NCI-H345 treated with DMSO at 0.1 percent for 48 hours (cell line): ENCODE measurements at regions not wholly inside any gene's neighbourhood (a gene's known extent, or its start where the extent isn't known, plus 50 kb on each side); places are given as distances from the start of the nearest gene placed in this dataset.

ENCODE experiments used
- DNase-seq: peaks from one replicate; lab custom pipeline; 2025; ENCODE audit not compliant: unreplicated experiment; lab: John Stamatoyannopoulos, UW

DNA sequence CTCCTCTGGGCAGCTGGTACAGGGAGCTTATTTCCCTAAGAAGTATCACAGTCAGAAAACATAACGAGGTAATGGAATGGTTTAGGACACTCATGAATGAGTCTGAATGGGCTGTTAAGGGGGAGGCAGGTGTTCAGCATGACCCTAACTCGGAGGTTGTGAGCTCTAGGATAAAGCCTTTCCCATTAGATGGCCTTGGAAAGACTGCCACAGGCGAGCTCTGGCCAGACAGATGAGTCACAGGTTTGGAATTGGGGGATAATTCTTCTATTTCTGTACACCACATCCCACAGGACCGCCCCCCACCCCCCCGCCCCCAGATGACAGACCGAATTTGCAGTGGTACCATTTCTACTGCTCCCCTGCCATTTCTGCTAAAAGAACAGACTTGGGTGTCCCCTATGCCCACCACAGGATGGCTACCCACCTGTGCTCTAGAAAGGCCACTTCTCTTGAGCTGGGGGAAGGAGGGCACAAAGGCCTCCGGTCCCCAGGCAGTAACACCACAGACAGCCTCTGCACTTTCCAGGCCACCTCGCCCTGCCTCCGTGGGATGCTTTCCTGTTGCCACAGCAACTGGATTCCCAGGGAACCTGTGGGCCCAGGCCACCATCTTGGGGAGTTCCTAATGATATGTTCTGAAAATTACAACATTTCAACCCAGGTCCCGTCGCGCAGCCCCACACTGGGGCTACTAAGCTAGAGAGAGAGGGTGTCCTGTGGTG, 76.7 kb downstream of the TRIM29 start:
- no peak for DNase-seq

DNA sequence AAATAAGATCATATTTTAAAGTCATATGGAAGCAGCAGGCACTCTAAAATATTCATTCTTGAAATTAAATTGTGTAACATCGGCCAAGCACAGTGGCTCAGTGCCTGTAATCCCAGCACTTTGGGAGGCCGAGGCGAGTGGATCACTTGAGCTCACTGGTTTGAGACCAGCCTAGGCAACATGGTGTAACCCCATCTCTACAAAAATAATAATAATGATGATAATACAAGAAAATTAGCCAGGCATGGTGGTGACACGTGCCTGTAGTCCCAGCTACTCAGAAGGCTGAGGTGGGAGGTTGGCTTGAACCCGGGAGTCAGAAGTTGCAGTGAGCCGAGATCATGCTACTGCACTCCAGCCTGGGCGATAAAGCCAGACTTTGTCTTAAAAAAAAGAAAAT, 77.4 kb downstream of the TRIM29 start:
- no peak for DNase-seq

DNA sequence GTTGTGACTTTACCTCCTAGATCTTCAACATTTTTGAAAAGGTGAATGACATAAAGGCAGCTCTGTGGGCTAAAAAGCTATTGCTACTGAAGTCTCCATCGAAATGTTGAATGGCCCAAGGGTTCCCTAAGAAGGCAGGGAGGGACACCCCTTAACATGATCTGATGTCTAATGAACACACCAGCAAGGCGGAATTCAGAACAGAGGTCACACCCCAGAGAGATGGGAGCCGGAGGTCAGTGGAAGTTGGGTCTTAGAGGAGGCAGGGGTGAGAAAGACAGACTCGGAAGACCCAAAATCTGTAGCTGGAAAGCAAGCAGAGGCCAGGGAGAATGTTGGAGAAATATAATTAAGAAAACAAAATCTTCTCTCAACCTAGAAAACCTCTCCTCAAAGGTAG, 79.0 kb downstream of the TRIM29 start:
- no peak for DNase-seq

DNA sequence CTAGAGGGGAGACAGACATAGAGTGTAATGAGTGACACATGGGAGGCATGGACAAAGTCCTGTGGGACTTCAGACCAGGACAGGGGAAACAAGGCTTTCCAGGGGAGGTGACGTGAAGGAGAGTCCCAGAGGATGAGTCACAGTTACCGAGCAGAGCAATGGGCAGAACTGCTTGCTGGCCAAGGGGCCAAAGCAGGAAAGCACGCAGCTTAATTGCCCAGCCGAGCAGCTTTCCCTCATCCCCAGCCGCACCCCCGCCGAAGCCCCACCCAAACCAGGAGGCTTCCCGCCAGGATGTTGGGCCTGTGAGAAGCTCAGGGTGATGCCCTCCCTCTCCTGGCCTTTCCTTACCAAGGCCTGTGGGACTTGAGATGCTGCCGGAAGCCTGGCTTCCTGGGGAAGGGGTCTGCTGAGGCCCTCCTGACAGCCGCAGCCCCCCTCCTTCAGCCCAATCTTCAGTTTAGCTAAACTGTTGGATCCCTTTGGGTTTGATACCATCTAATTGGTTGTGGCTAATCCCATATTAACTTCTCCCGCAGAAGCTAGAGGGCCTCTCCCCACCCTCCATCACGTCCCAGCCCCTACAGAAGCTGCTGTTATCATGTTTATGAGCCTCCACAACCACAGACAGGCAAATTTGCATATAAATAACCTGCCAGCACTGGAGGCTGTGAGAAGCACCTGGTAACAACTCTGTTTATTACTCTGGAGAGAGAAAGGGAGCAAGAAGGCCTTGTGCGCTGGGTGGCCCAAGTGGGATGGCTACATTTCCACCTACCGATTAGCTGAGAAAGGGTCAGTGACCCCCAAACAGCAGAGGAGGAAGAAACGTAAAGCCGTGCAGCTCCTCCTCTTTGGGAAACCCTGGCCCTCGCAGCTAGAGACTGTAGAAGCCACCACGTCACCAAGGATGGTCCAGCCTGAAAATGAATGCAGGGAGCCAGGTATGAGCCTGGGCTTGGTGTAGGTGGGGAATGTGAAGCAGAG, 80.0 kb downstream of the TRIM29 start:
- no peak for DNase-seq

DNA sequence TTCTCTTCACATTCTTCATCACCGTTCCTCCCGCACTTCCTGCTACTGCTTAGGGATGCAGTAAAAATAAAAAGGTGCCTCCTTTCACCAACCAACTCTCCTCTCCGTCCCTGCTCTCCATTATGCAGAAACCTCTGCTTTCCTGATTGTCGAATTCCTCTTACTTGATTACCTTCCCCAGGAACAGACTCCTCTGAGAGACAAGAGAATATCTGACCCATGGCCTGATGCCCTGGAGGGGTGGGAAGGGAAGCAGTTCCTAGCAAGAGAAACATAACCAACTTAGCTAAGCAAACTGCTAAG, 80.9 kb downstream of the TRIM29 start:
- DNase-seq = no peak

DNA sequence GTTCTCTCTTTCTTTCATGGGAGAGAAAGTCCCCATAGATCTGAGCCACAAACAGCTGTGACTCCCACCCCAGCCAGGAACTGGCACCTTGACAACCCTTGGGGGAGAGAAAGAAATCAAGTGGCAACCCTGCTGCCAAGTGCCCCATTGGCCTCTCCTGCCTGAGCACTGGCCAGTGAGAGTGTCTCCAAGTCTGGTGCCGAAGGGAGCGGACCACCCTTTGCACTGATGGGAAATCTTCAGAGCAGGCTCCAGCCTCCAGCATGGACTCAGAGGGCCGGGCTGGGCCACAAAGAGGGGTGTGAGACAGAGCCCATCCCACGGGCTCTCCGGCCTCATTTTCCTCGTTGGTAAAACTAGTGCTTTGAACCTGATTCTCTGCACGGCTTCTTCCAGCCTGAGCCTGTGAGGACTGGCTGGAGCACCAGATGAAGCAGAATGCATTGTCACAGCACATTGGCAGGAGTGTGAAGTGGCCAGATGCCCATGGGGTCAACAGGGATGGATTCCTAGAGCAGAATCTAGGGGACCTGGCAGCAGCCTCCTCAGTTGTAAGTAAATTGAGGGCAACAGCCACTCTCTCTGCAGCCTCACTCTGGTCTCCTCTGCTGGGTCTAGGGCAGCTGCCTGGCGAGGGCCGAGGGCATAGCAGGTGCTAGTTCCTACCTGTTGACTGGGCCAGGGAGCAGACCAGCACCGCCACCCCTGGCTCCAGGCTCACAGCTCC, 81.4 kb downstream of the TRIM29 start:
- no peak for DNase-seq

DNA sequence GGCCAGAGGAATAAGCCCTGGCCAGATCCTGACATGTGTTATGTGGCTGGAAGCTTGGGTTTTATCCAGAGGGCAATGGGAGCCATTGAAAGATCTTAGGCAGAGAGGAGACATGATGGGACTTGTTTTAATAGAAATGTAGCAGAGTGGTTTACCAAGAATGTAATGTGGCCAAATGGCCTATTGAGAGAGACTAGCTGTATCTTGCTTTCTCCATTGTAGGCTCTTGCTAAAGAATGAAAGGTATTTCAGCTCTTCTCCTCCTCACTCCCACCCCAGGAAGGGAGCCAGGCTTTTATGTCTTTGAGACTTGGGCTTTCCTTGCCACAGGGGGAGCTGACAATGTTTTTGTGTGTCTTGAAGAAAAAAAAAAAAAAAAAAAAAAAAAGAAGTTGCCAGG, 82.3 kb downstream of the TRIM29 start:
- DNase-seq = no peak

DNA sequence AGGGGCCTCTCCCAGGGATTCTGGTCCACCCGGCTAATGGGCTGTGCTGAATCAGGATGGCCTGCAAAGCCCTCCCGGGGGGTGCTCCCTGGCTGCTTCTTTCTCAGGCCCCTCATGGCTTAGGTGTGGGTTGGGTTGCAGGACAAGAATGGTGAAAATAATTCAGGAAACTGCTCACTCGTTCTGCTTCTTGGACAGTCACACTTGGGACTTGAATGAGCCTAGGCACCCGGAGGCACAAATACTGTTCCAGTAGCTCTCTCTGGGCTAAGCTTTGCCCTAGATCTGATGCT, 83.2 kb downstream of the TRIM29 start:
- no peak for DNase-seq

DNA sequence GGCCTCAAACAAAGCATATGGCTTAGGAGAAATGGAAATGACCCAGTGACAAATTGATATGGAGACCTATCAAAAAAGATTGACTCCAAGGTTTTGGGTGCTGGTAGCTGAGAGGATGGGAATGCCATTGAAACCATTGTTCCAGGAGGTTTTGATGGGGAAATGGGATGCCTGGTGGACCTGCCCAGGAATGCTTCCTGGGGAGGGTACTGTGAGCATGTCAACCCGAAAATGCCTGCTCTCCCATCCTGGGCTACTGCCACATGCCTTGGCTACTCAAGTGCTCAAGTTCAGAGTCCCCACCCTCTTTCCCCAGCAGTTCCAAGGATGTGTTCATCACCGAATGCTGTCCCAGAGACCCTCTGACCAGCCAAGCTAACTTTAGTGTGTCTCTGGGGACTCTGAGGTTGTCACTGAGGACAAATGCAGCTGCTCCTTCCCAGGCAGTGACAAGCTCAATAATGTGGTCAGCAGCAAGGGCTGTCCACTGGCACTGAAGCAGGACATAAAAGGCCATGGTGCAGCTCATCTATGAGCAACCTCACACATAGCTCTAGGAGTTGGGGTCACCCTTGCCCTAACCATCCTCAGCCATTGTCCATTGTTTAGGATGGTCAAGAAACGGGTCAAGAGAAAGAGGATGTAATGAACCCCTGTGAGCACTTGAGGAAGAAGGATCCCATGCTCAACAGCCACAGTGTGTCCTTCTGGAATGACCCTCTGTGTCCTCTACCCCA, 83.7 kb downstream of the TRIM29 start:
- no peak for DNase-seq

DNA sequence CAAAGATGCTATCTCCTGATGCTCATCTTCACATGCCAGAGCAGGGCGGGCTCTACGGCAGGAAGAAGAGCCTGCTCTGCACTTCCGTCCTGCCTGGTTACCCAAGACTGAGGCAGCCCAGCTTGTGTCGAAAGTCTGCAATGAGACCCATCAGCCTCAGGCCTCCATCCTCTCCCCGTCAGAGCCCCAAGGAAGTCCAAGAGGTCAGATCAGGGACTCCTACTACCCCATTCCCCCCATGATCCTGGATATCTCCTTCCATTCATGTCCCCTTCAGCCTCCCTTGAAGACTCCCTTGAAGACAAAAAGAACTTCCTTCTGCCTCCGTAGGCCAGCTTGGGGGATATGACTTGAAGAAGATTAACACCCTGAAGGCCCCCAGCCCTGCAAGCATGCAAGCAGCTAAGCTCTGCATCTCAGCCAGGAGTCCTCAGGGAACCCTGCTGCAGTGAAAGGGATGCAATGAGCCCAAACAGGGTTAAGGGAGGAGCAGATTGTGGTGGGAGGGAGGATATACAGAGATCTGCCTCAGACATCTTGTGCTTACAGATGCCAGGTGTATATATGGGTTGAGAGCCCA, 85.6 kb downstream of the TRIM29 start:
- DNase-seq = no peak

DNA sequence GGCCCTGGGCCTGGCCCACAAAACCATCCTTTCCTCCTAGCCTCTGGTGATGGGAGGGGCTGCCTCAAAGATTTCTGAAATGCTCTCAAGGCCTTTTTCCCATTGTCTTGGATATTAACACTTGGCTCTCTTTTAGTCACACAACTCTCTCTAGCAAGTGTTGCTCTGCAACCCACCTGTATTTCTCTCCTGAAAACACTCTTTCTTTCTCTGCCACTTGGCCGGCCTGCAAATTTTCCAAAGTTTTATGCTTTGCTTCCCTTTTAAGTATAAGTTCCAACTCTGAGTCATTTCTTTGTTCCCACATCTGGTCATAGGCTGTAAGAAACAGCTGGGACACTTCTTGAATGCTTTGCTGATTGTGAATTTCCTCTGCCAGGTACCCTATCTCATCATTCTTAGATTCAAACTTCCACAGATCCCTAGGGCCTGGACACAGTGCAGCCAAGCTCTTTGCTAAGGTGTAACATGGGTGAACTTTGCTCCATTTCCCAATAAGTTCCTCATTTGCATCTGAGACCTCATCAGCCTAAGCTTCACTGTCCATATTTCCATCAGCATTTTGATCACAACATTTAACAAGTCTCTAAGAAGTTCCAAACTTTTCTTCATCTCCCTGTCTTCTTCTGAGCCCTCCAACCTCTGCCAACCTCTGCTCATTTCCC, 93.8 kb downstream of the TRIM29 start:
- DNase-seq = no peak

DNA sequence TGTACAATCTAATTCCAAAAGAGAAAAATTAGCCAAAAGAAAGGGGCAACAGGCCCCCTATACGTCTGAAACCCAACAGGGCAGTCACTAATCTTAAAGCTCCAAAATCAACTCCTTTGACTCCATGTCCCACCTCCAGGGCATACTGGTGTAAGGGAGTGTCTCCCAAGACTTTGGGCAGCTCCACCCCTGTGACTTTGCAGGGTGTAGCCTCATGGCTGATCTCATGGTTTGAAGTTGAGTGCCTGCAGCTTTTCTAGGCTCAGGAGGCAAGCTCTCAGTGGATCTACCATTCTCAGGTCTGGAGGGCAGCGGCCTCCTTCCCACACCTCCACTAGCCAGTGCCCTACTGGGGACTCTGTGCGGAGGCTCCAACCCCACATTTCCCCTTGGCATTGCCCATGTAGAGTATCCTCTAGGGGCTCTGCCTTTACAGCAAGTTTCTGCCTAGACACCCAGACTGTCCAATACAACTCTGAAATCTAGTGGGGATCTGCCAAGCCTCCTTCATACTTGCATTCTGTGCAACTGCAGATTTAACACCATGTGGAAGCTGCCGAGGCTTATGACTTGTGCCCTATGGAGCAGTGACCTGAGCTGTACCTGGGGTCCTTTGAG, 94.5 kb downstream of the TRIM29 start:
- no peak for DNase-seq

DNA sequence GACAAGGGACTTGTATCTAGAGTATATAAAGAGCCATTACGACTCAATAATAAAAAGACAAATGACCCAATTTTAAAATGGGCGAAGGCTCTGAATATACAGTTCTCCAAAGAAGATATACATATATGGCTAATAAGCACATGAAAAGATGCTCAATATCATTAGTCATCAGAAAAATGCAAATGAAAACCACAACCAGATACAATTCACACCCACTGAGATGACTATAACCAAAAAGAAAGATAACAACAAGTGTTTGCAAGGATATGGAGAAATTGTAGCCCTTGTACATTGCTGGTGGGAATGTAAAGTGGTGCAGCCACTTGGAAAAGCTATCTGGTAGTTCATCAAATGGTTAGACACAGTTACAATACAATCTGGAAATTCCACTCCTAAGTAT, 96.3 kb downstream of the TRIM29 start:
- no peak for DNase-seq

DNA sequence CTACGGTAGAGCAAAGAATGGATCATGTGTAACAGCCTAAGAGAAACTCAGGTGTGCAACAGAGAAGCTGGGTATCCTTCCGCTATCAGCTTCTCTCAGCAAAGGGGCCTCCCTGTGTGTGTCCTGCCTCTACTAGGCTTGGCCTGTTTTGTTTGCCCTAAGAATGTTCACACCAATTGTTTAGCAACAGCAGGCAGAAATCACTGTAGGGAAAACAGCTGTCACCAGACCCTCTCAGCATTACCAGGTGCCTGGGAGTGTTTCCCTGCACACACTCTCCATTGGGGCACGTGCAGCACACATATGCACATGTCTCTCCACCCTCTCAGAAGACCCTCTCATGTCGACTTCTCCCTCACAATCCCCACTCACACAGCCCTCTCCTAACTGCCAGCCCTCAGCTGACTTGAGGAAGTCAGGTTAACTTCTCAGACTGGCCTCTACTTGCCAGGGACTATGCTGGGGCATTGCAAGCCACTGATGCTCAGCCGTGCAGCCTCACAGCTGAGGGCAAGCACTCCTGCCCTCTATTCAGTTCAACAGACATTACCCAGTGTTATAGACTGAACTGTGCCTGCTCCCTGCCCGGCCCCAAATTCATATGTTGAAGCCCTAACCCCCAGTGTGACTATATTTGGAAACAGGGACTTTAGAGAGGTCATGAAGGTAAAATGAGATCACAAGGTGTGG, 97.6 kb downstream of the TRIM29 start:
- peak; percentile 19 for DNase-seq

DNA sequence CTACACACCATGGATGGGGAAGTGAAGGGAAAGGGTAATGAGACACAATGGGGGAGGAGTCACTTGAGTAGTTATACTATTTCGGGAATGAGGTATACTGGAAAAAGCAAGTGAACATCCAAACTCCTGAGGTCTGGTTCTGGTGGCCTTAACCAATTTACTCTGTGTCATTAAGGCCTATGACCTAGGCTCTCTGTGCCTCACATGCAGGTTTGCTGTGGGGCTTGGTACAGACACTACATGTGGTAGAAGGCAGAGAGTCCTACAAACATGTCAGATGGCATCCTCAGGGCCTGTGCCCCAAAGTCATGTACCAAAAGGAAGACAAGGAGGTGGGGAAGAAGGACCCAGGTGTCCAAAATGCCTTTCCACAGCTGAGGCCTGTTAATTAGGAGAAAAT, 98.9 kb downstream of the TRIM29 start:
- no peak for DNase-seq

DNA sequence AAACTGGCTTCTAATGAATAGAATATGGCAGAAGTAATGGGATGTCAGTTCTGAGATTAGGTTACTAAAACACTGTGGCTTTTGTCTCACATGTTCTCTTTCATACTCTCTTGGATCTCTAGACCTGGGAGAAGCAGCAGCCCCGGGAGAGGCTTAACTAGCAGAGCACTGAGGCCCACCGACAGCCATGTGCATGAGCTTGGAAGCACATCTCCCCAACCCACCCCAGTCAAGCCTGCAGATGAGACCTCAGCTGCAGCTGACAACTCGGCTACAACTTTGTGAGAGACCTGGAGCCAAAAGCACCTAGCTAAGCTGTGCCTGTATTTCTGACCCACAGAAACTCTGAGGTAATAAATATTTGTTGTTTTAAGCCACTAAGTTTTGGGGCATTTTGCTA, 100.8 kb downstream of the TRIM29 start:
- DNase-seq = no peak

DNA sequence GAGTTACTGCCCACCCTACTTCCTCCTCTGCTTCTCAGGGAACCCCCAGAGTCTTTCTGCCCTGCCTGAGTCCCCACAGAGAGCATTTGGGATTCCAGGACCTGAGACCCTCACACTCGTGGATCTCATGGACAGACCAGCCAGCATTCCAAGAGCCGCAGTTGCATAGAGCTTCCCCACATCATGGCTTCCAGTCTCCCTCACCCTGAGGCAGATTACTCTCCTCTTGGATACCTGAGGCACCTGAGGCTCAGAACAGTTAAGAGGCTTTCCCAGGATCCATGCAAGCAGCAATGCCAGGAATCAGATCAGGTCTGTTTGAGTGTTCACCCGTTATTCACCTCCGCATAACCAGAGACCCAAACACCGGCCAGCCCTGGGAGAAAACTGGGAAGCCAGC, 102.2 kb downstream of the TRIM29 start:
- no peak for DNase-seq

DNA sequence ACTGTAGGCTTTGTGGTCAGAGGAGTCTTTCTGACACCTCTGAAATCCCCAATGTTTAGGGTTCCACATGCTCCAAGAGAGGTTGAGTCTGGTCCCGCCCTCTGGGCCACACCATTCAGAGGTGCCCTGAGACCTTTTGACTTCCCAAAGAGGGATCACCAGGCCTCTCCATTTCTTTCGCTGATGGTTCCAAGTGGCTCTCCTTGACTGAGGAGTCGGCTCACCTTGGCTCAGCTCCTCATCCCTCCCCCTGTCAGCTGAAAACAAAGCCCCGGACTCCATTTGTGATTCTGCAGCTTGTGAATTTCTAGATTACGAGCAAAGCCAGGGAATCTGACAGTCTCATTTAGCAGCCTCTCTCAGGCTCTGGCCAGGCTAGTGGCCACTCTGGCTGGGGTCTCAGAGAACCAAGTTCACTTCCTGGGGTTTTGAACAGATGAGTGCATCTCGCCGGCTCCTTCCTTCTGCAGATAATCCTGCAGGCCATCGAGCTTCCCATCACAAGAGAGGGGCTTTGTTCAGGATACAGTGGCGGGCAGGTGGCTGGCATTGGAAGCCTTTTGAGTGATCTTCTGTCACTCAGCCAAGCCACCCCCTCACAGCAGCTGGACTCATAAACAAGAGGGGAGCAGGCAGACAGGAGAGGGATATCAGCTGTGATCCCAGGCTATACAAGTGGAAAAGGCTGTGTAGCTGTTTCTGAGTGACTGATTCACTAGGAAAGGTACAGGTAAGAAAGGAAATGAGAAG, 102.9 kb downstream of the TRIM29 start:
- peak; percentile 58 for DNase-seq
